Hematopoietic multipotent progenitor cell treated with erythropoietin and hydrocortisone succinate and interleukin-3 and kit ligand, for 4 days (in vitro differentiated cells): ENCODE measurements at regions not wholly inside any gene's neighbourhood (a gene's known extent, or its start where the extent isn't known, plus 50 kb on each side); places are given as distances from the start of the nearest gene placed in this dataset.
"Not testable (repeated sequence)": the region's sequence is repeated elsewhere in the genome, so short reads cannot be mapped to it uniquely, and the experiment has no call there.

Experiments used
- DNase-seq: peaks from one replicate; pipeline ENCODE4 v3.0.0-alpha.2; 2015

GRCh38 chr10:76815505-76815904 is 822.1 kb downstream of the KCNMA1 start:
- not testable (repeated sequence) for DNase-seq

DNA sequence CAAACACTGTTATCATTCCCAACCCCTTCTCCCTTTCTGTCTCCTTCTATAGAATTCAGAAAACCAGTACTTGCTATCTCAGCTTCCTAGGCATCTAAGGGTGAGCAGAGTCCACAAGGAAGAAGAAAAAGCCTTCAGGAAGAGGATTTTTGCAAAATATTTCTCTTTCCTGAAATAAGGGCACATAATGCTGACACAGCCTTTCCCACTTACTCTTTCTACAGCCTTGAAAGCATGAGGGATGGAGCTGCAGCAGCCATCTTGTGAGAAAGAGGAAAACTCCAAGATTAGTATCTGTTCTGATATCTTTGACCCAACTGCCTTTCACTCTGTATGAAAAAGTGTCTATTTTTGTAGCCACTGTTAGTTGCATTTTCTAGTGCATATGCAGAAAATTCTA is 826.2 kb downstream of the KCNMA1 start:
- DNase-seq = no peak

DNA sequence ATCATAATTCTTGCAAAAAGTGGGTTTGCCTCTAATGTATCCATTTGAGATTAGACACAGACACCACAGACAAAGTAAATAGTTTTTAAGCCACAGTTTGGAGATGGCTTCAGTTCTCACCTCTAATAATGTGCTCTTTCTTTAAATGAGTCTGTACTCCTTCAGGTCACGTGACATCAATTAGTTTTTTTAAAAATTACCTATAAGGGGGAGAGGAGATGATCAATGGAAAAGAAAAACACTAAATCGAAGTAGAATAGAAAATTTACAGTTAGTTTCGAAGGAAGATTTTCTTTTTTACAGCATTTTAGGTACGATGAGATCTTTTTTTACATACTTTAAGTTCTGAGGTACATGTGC is 849.2 kb downstream of the KCNMA1 start:
- DNase-seq = no peak

- DNase-seq = no peak
These were observed 849.7 kb downstream of the KCNMA1 start for GRCh38 chr10:76787746-76788451.

GRCh38 chr10:76786504-76787072 is 851.0 kb downstream of the KCNMA1 start:
- DNase-seq = no peak

- DNase-seq = peak; percentile 28
These were observed 853.5 kb downstream of the KCNMA1 start for GRCh38 chr10:76784076-76784475.

GRCh38 chr10:76779796-76780301 is 857.8 kb downstream of the KCNMA1 start:
- no peak for DNase-seq

DNA sequence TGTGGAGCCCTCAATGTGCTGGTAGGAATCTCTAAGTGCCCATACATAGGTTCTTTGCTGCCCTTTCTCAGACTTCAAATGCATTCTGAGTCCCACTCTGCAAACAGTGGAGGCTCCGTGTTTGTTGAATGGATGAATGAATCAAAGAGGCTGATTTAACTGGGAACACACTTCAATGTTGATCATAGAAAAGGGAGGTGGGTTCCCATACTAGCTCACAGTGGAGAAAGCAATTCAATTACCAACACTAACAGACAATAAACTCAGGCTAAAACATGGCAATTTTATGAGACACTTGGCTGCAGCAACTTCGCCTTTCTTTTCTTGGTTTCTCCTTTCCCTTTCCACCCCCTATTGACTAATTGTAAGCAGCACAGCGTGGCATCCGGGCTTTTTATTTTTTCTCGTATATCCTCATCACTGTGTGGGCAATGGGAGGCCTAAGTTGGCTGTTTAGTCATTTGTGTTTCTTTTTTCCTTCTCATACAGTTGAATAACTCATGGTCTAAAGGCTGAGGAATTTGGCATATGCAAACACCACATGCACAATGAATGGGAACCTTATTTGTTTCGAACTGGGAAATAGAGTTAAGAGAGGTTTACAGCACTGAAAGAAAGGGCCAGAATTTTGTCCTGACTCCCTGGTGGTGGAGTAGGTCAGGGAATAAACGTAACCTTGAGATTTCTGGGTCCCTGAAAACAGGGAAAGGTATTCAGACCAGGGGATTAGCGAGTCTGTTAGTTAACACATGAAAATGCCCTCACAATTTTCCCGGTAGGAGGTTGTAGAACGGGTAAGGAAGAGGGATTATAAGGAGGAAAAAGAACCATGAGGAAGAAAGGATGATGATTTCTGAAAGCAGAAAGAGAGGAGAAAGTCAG is 858.5 kb downstream of the KCNMA1 start:
- no peak for DNase-seq

DNA sequence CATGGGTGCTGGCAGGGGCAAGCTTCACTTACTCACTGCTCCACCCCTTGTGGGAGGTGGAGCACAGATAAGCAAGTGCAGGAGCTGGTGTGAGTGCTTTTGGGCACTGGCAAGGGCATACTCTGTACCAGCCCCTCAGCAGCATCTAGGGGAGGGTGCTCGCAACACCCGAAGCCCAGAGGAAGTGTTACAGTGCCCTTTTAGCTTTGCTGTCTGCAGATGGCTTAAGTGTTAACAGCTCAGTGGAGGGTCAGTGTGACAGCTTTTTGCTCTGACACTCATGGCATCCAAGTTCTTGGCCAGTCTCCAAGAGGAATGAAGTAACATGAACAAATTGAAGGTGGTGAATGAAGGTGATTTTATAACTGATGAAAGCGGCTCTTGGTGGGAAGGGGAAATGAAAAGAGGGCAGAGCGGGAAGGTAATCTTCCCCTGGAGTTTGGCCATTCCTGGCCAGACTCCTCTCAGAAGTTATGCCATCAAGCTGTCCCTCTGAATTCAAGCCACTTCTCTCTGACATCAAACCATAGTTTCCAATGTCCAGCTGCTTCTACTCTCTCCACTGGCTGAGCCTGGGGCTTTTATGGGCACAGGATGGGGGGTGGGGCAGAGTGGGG is 862.5 kb downstream of the KCNMA1 start:
- DNase-seq = no peak

DNA sequence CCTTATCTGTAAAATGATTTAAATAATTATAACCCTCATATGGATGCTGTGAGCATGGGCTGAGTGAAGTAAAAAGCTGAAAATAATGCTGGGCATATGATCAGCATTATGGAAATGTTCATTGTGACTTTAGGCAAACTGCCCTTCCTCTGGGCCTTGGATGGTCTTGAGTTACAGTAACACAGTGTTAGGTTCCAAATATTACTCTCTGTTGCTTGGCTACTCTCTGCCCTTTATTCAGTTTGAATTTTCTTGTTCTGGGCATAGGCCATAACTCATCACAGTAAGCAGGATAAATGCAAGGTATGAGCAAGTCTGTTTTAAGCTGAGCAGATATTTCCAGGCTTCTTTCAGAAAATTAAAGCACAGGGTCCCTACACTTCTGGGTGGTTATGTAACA is 868.0 kb downstream of the KCNMA1 start:
- DNase-seq = no peak

- DNase-seq = no peak
These were observed 868.4 kb downstream of the KCNMA1 start for GRCh38 chr10:76769161-76769560.

DNA sequence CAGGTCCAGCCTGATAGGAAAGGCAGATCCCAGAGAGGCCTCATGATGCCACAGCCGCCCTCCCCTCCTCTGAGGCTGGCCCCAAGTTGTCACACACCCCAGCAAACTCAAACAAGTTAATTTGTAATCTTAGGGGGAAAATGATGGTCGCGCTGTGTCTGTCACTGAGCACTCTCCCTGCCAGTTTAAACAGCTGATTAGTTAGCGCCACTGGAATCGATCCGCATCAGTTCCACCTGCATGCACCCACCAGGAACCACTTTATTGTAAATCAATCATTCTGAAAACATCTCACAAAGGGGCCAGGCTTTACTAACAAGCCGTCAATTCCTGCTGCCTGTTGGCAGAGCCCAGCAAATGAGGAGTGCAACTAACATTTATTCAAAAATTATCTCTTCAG is 870.9 kb downstream of the KCNMA1 start:
- no peak for DNase-seq

DNA sequence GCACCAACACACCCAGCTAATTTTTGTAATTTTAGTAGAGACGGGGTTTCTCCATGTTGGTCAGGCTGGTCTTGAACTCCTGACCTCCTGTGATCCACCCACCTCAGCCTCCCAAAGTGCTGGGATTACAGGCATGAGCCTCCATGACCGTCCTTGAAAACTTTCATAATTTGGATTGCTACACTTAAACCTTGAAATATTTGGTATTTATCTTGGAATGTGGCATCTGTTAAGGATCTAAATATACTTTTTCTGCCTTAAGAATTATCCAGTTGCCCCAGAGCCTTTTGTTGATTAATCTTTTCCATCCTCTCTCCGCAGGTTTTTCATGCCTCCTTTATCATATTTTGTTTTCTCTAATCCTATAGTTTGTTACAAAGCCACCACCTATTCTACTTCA is 872.7 kb downstream of the KCNMA1 start:
- DNase-seq = not testable (repeated sequence)

DNA sequence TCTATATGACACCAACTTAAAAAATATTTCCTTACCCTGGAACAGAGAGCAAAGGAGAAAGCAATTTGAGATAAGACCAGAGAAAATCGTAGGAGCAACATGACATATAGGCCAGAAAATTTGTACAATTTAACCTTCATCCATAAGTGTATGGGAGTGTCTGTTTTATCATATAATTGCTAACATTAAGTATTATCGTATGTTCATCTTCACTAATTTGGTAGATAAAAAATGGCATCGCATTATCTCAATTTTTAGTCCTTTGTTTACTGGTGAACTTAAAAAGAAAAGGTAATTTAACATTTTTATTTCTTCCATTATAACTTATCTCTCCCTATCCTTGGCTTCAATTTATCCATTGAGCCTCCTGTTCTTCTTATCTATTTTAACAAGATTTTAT is 873.4 kb downstream of the KCNMA1 start:
- DNase-seq = no peak

- no peak for DNase-seq
These were observed 874.2 kb downstream of the KCNMA1 start for GRCh38 chr10:76763376-76763775.

DNA sequence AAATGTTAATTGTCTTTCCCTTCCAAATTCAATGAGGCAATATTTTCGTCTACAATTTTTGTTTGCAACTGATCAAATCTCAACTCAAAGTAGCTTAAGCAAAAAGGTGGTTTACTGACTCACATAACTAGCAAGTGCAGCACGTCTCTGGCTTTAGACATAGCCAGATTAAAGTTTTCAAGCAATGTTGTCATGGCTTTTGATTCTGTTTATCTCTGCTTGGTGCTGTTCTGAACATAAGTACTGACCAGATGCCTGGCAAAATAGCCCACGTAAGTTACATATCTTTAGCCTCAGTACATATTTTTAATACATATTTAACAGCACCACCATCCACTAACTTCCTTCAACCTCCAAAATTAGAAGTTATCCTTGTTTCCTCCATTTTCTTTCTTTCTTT is 877.9 kb downstream of the KCNMA1 start:
- DNase-seq = no peak

- no peak for DNase-seq
These were observed 894.4 kb downstream of the KCNMA1 start for GRCh38 chr10:76743169-76743568.

GRCh38 chr10:76740514-76740913 is 897.1 kb downstream of the KCNMA1 start:
- DNase-seq = no peak

GRCh38 chr10:76738991-76739390 is 898.6 kb downstream of the KCNMA1 start:
- no peak for DNase-seq

- DNase-seq = no peak
These were observed 900.6 kb downstream of the KCNMA1 start for GRCh38 chr10:76736815-76737618.

- no peak for DNase-seq
These were observed 901.2 kb downstream of the KCNMA1 start for GRCh38 chr10:76736392-76736791.

DNA sequence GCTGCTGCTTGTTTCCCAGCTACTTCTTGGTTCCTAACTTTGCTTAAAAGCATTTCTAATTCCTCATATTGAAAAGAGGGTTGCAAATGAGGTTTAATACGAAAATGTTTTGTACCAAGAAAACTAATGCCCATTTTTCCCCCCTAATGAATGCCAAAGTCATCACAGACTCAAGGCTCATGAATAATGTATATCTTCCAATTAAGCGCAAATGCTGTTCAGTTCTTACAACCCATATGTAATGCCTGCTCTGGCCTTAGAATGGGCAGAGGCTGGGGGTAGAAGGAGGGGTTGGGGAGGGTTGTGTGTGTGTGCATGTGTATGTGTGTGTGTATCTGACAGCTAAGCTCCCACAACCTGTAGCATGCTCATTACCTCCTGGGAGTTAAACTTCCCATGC is 901.7 kb downstream of the KCNMA1 start:
- no peak for DNase-seq
